ENCODE measurements at regions not wholly inside any gene's neighbourhood (a gene's known extent, or its start where the extent isn't known, plus 50 kb on each side); places are given as distances from the start of the nearest gene placed in this dataset.

GRCh38 chr10:105611244-105611798 lies 970.2 kb downstream of the SORCS3 start:
- TF ChIP-seq CTCF (IDR thresholded peaks at IDR 0.05) (no peak), POLR2A (IDR thresholded peaks at IDR 0.05; ENCODE audit: low read depth) (no peak)

All from esophagus muscularis mucosa (tissue), 3 donors.